Globus pallidus (tissue), 1 donor: ENCODE measurements at regions not wholly inside any gene's neighbourhood (a gene's known extent, or its start where the extent isn't known, plus 50 kb on each side); places are given as distances from the start of the nearest gene placed in this dataset.
A peak's percentile ranks its signal among the peaks of the same experiment; 100 is the strongest.

Experiments used
- DNase-seq: peaks from one replicate; pipeline ENCODE4 v3.0.0-alpha.2; 2015; ENCODE audit warnings: low spot score

DNA sequence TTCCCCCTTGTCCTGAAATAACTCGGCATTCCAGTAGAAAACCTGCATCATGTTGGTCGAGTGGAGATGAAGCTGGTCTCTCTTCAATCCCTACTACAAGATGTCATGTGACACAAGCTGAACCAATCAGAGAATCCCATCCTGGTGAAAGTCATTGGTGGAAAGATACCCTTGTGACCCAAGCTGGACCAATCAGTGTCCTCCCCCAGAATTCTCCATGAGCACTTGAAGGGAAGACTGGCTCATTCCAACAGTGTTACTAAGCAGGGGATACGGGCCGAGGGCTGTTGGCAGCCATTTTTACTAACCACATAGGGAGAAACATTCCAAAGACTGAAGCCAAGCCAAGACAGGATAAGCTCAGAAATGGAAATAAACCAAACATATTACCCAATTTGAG lies 298.3 kb downstream of the ICOS start:
- no peak for DNase-seq

DNA sequence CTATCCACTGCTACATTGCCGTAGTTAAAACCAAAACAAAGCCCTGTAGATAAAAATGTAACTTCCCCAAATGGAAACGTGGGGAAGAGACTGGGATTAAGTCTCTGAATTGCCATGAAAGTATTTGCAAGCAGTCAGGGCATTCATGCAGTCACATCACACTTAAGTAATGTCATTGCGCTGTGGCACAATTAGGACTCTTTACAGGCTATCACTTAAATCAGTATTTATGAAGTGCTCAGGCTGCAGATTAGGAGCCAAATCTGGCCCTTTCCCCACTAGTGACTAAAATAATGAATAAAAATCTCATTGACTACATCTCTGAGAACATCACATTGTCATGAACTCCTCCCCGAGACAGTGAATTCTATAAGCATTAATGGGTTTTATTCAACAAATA lies 300.9 kb downstream of the ICOS start:
- no peak for DNase-seq

DNA sequence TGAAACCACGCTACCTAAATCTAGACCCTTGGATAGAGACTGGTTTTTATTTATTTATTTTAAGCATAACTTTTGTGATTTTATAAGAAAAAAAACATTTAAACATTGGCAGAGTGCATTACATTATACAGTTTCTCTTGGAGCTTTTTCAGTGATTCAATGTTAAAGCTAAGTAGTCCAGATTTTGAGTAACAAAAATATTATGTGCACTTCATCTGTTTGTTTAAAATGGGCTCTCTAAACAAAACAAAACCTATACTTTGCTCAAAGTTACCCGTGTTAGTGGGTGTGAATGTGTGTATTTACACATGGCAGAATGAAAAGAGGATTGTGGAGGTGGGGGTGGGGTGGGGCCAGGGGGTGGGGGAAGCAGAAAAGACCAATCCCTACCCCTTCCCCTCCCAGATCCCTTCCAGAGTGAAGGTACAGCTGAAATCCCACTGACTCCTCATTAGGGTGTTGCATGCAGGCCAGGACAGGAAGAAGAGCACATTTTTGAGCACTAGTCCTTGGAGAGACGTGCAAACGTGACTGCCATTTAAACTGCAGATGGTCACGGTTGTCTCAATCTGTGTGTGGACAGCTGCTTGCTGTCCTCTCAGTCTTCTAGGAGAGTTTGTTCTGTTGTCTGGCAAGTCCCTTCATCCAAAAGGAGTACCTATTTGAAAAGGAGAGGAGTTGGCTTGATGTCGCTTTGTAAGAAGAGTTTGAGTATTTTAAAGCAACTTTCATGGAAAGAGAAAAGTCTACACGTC lies 303.0 kb downstream of the ICOS start:
- no peak for DNase-seq

- no peak for DNase-seq
Observed at GRCh38 chr2:204240961-204241360, 304.3 kb upstream of the PARD3B start.

DNA sequence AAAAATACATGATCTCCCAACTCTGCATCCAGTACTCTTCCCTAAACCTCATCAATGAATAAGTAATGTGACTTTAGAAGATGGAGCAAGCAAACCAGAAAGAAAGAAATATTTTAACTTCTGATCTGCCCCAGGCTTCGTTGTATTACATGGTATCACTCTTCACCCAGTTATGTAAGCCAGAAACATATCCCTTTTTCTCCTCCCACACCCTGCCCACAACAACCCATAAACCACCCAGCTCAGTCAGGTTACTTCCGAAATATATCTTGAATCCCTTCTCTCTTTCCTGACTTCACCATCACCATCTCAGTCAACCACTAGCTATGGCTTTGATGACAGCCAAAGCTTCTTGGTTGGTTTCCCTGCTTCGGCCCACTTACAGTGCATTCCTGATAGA lies 295.8 kb upstream of the PARD3B start:
- DNase-seq = no peak

GRCh38 chr2:204250692-204251091 lies 294.6 kb upstream of the PARD3B start:
- no peak for DNase-seq

GRCh38 chr2:204251158-204251997 lies 293.9 kb upstream of the PARD3B start:
- DNase-seq = no peak

DNA sequence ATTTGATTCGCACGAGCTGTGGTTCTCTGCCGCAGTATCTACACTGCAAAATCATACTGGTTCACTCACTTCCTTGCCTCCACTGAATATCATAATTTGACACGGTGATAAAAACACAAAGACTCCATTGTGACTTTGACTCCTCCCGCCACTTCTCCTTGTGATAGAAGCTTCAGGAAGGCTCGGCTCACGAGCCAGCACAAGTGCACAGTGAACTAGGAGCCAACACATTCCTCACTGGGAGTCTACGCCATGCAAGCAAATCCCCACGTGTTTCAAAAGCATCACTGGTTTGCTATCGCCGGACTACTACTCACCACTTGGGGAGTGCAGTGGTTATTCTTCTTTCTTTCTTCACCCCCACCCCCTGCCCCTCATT lies 293.3 kb upstream of the PARD3B start:
- DNase-seq = no peak

DNA sequence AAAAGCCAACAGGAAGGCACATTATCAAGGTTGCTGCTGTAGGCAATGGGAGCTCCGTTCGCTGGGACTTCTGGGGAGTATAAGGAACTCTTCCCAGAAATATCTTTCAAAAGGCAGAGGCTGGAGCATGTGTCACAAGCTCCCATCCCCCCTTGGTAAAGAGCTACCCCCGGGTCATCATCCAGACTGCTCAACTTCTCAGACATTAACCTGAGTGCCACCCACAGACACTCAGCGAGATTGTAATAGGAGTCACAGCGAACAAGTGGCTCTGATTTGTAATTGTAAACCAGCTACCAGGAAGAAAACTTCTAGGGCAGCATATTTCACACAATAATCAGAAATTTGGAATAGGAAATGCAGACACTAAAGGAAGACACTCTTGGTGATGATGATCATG lies 290.2 kb upstream of the PARD3B start:
- DNase-seq = no peak

GRCh38 chr2:204255526-204255925 lies 289.7 kb upstream of the PARD3B start:
- DNase-seq = no peak

- no peak for DNase-seq
Observed at GRCh38 chr2:204257781-204258180, 287.5 kb upstream of the PARD3B start.

DNA sequence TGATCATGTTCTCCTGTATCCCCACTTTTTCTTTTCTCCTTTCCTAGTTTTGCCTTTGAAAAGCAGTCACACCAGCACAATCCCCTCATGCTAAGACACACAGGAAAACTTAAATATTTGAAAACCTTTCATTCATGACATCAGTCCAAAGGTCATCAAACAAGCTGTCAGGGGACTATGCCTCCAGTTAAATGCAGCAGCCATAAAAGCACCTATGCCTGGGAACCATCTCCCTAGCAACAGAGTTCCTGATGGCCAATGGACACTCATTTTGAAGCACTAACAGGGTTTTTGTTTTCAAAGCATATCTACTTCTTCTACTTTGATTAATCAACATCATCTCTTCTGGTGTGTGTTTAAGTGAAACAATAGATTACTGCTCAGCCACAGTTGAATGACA lies 286.4 kb upstream of the PARD3B start:
- DNase-seq = no peak

- peak; percentile 84 for DNase-seq
Observed at GRCh38 chr2:204260162-204260877, 285.0 kb upstream of the PARD3B start.

- DNase-seq = no peak
Observed at GRCh38 chr2:204260901-204261300, 284.4 kb upstream of the PARD3B start.

DNA sequence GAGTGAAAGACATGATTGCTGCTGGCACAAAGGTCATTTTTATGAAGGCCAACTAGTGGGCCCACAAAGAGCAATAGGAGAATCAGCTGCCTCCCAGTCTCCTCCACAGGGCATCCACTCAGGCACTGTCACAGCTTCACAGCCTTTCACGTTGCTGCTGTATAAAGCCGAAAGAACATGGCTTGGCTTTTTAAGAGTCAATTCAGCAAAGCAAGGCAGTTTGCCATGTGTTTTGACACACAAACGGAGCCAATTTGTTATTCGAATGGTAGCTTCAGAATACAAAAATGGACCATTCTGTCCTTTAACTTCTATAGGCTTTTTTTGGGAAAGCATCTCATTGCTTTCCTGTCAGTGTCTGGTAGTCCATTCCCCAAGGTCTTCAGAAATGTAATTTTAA lies 283.4 kb upstream of the PARD3B start:
- DNase-seq = peak; percentile 61

GRCh38 chr2:204264085-204264553 lies 281.2 kb upstream of the PARD3B start:
- DNase-seq = no peak

DNA sequence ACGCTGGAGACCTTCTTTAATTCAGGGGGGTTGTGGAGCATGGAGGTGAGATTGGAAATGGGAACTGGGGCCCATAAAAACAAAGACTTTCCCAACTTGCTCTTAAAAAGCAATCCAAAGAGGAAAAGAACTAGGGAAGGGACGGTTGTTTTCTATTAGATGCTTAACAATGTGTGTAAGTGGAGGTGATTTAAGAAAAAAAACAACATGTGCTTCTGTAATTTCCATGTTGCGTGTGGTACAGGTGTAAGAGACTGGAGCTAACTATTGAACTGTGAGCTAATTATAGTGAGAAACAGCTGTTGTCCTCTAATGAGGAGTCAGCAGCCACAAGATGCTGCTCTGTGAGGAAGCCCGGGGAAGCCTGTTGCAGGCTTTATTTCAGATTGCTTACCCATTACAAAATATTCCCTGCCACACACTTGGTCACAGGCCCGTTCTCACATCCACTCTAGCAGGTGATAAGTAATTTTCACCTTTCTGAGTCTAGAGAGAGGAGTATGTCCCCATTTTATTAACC lies 280.6 kb upstream of the PARD3B start:
- DNase-seq = no peak

- peak; percentile 83 for DNase-seq
Observed at GRCh38 chr2:204265681-204266181, 279.5 kb upstream of the PARD3B start.

DNA sequence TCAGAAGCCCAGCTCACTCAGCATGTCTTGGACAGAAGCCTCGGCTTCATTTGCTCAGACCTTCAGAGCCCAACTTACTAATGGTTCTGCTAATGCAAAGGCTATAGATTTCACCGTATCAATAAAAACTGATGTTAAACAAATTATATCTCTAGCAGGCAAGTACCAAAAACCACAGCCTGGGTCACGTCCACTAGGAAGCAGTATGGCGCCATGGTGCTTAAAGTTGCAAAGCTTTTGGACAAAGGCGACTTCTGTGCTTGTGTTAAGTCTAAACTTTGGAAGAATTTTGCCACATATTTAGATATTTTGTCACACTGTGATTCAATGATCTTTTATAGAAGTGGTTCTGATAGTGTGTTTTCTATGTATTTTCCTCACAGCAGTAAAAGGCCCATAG lies 276.8 kb upstream of the PARD3B start:
- no peak for DNase-seq

- DNase-seq = no peak
Observed at GRCh38 chr2:204268971-204269370, 276.3 kb upstream of the PARD3B start.

GRCh38 chr2:204272089-204272488 lies 273.2 kb upstream of the PARD3B start:
- DNase-seq = no peak

DNA sequence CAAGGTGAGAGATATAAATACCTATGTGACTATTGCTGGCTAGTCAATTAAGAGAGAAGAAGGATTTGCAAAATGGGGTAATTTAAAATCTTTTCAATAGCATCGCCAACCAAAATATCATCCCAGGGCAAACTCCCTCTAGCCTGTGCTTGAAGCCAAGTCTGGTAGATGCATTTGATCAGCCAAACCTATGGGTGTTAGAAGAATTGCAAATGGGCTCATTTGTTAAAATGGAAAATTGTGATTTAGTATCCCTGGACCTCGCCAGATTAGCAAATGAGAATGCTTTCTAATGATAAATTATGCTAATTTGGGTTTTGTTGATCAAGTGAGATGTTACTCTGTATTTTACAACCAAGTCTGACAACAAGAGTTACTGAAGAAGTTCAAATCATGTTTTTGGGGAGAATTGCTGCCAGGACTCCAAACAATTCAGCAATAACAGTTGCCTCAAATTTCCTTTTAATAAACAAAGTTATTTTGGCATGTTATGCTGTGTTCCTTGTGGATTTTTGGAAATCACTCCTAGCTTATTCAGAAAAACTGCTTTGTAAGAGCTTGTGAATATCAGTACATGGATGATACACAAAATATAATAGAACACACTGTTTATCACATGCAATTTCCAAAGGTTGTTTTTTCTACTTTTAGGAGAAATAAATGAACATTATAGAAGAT lies 272.5 kb upstream of the PARD3B start:
- no peak for DNase-seq
